ENCODE measurements at regions not wholly inside any gene's neighbourhood (a gene's known extent, or its start where the extent isn't known, plus 50 kb on each side); places are given as distances from the start of the nearest gene placed in this dataset.

- Histone ChIP-seq H3K79me2 (ENCODE audit: insufficient read depth, low read depth) (no peaks in the 10 kb centered on the region), H2AFZ (ENCODE audit: low read depth) (no peak overlapping the region), H3K4me3 (IDR thresholded peaks at IDR 0.05; ENCODE audit: insufficient read depth, low read depth, low read length) (no peak overlapping the region), H3K36me3 (ENCODE audit: insufficient read depth) (no peaks in the 10 kb centered on the region), H3K4me1 (ENCODE audit: low read depth, poor library complexity, severe bottlenecking) (no peaks in the 10 kb centered on the region), H4K20me1 (ENCODE audit: insufficient read depth) (no peaks in the 10 kb centered on the region), H3K27ac (no peak overlapping the region), H3K4me2 (no peak overlapping the region), H3K9ac (no peak overlapping the region), H3K27me3 (ENCODE audit: insufficient read depth, low read depth) (no peaks in the 10 kb centered on the region)
- no peak for TF ChIP-seq CTCF (conservative IDR thresholded peaks at IDR 0.05; ENCODE audit: low read depth, low read length)
These were observed 326.2 kb upstream of the RGS6 start for GRCh38 chr14:71606064-71606463.

GRCh38 chr14:71606575-71606974 is 325.7 kb upstream of the RGS6 start:
- Histone ChIP-seq H3K36me3 (ENCODE audit: insufficient read depth) (no peaks in the 10 kb centered on the region), H3K4me1 (ENCODE audit: low read depth, poor library complexity, severe bottlenecking) (no peaks in the 10 kb centered on the region), H3K79me2 (ENCODE audit: insufficient read depth, low read depth) (no peaks in the 10 kb centered on the region), H3K27ac (no peak overlapping the region), H3K9ac (no peak overlapping the region), H3K27me3 (ENCODE audit: insufficient read depth, low read depth) (no peaks in the 10 kb centered on the region), H3K4me3 (IDR thresholded peaks at IDR 0.05; ENCODE audit: insufficient read depth, low read depth, low read length) (no peak overlapping the region), H4K20me1 (ENCODE audit: insufficient read depth) (no peaks in the 10 kb centered on the region), H2AFZ (ENCODE audit: low read depth) (no peak overlapping the region), H3K4me2 (no peak overlapping the region)
- TF ChIP-seq CTCF (conservative IDR thresholded peaks at IDR 0.05; ENCODE audit: low read depth, low read length), result no peak

- H3K4me1 ChIP-seq (ENCODE audit: low read depth, poor library complexity, severe bottlenecking), result no peaks in the 10 kb centered on the region
- no peak overlapping the region for H3K27ac ChIP-seq
- H2AFZ ChIP-seq (ENCODE audit: low read depth), result no peak overlapping the region
- no peaks in the 10 kb centered on the region for H4K20me1 ChIP-seq (ENCODE audit: insufficient read depth)
- no peaks in the 10 kb centered on the region for H3K36me3 ChIP-seq (ENCODE audit: insufficient read depth)
- no peak for TF ChIP-seq CTCF (conservative IDR thresholded peaks at IDR 0.05; ENCODE audit: low read depth, low read length)
- no peak overlapping the region for H3K9ac ChIP-seq
- no peaks in the 10 kb centered on the region for H3K79me2 ChIP-seq (ENCODE audit: insufficient read depth, low read depth)
- no peaks in the 10 kb centered on the region for H3K27me3 ChIP-seq (ENCODE audit: insufficient read depth, low read depth)
- H3K4me2 ChIP-seq, result no peak overlapping the region
- no peak overlapping the region for H3K4me3 ChIP-seq (IDR thresholded peaks at IDR 0.05; ENCODE audit: insufficient read depth, low read depth, low read length)
These were observed 325.2 kb upstream of the RGS6 start for GRCh38 chr14:71607056-71607455.

- Histone ChIP-seq H2AFZ (ENCODE audit: low read depth) (no peak overlapping the region), H3K27me3 (ENCODE audit: insufficient read depth, low read depth) (no peaks in the 10 kb centered on the region), H3K9ac (no peak overlapping the region), H3K36me3 (ENCODE audit: insufficient read depth) (no peaks in the 10 kb centered on the region), H3K4me3 (IDR thresholded peaks at IDR 0.05; ENCODE audit: insufficient read depth, low read depth, low read length) (no peak overlapping the region), H4K20me1 (ENCODE audit: insufficient read depth) (no peaks in the 10 kb centered on the region), H3K27ac (no peak overlapping the region), H3K79me2 (ENCODE audit: insufficient read depth, low read depth) (no peaks in the 10 kb centered on the region), H3K4me2 (no peak overlapping the region), H3K4me1 (ENCODE audit: low read depth, poor library complexity, severe bottlenecking) (no peaks in the 10 kb centered on the region)
- no peak for TF ChIP-seq CTCF (conservative IDR thresholded peaks at IDR 0.05; ENCODE audit: low read depth, low read length)
These were observed 322.1 kb upstream of the RGS6 start for GRCh38 chr14:71610149-71610548.

- H3K9ac ChIP-seq, result no peak overlapping the region
- no peaks in the 10 kb centered on the region for H4K20me1 ChIP-seq (ENCODE audit: insufficient read depth)
- H2AFZ ChIP-seq (ENCODE audit: low read depth), result no peak overlapping the region
- H3K27me3 ChIP-seq (ENCODE audit: insufficient read depth, low read depth), result no peaks in the 10 kb centered on the region
- no peak overlapping the region for H3K4me2 ChIP-seq
- H3K36me3 ChIP-seq (ENCODE audit: insufficient read depth), result no peaks in the 10 kb centered on the region
- no peaks in the 10 kb centered on the region for H3K79me2 ChIP-seq (ENCODE audit: insufficient read depth, low read depth)
- no peak overlapping the region for H3K27ac ChIP-seq
- no peak for TF ChIP-seq CTCF (conservative IDR thresholded peaks at IDR 0.05; ENCODE audit: low read depth, low read length)
- H3K4me1 ChIP-seq (ENCODE audit: low read depth, poor library complexity, severe bottlenecking), result no peaks in the 10 kb centered on the region
- H3K4me3 ChIP-seq (IDR thresholded peaks at IDR 0.05; ENCODE audit: insufficient read depth, low read depth, low read length), result no peak overlapping the region
These were observed 321.4 kb upstream of the RGS6 start for GRCh38 chr14:71610797-71611196.
